Hepatocyte (in vitro differentiated cells): ENCODE measurements at regions not wholly inside any gene's neighbourhood (a gene's known extent, or its start where the extent isn't known, plus 50 kb on each side); places are given as distances from the start of the nearest gene placed in this dataset.

Experiments used
- EZH2 ChIP-seq: fragments of 200-600 bp; sonication (generic); IDR thresholded peaks from 2 replicates; pipeline ENCODE4 v1.6.1; 2016; ENCODE audit warnings: antibody characterized with exemption, mild to moderate bottlenecking, borderline replicate concordance
- EZH2phosphoT487 ChIP-seq: fragments of 200-600 bp; sonication (generic); IDR thresholded peaks from one replicate; pipeline ENCODE4 v1.6.1; 2018; ENCODE audit warnings: antibody characterized with exemption, mild to moderate bottlenecking, low read depth, moderate library complexity; ENCODE audit not compliant: unreplicated experiment, severe bottlenecking
- TF ChIP-seq, protein P1 (sequence below): fragments of 200-600 bp; sonication (generic); IDR thresholded peaks from 2 replicates; pipeline ENCODE4 v1.5.1; 2016; ENCODE audit warnings: antibody characterized with exemption, mild to moderate bottlenecking; ENCODE audit not compliant: poor library complexity

DNA sequence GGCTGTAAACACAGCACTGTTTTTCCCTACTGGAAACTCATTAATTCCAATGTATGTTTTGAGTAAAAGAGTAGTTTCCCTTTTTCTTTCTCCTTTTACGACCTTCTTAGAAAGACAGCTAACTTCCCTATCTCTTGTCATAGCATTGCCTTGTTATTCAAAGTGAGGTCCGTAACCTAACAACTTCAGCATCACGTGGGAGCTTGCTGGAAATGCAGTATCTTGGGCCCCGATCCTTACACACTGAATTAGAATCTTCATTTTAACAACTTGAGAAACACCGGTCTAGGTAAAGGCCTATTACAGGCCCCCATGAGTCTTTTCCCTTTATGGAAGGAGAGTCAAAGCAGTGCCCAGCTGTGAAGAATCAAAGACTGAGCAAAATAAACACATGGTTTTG is 230.7 kb upstream of the PRKD1 start:
- TF ChIP-seq EZH2phosphoT487 (no peak), EZH2 (no peak)
- TF ChIP-seq, protein P1, sequence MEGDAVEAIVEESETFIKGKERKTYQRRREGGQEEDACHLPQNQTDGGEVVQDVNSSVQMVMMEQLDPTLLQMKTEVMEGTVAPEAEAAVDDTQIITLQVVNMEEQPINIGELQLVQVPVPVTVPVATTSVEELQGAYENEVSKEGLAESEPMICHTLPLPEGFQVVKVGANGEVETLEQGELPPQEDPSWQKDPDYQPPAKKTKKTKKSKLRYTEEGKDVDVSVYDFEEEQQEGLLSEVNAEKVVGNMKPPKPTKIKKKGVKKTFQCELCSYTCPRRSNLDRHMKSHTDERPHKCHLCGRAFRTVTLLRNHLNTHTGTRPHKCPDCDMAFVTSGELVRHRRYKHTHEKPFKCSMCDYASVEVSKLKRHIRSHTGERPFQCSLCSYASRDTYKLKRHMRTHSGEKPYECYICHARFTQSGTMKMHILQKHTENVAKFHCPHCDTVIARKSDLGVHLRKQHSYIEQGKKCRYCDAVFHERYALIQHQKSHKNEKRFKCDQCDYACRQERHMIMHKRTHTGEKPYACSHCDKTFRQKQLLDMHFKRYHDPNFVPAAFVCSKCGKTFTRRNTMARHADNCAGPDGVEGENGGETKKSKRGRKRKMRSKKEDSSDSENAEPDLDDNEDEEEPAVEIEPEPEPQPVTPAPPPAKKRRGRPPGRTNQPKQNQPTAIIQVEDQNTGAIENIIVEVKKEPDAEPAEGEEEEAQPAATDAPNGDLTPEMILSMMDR, result no peak
